MM.1S (cell line): ENCODE measurements at regions not wholly inside any gene's neighbourhood (a gene's known extent, or its start where the extent isn't known, plus 50 kb on each side); places are given as distances from the start of the nearest gene placed in this dataset.

ENCODE experiments used
- EZH2 ChIP-seq: fragments of 300-600 bp; sonication (generic); optimal IDR thresholded peaks from 2 replicates; pipeline ENCODE3; 2017; ENCODE audit warnings: low read depth, mild to moderate bottlenecking, antibody characterized with exemption, low read length, mixed read lengths
- TF ChIP-seq, protein P1 (sequence below): fragments of 300-600 bp; sonication (generic); IDR thresholded peaks from 2 replicates; pipeline ENCODE4 v1.5.1; 2016; ENCODE audit warnings: antibody characterized with exemption, low read length, mixed read lengths

DNA sequence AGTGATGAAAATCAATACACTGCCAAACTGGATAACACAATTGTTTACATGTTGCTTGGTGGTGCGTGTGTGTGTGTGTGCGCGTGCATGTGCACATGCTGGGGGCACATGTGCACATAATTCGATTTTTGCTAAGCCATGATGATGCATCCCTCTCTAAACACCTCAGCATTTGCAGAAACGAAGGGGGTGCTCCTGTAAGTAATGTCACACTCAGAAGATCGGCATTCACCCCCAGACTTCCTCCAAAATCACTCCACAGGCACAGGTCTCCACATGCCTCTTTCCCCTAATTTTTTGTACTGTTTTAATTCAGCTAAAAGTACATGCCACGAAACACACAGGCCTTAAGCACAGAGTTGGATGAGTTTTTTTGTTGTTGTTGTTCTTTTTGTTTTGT lies 341.5 kb downstream of the SHANK2 start:
- no peak for TF ChIP-seq EZH2
- TF ChIP-seq, protein P1, sequence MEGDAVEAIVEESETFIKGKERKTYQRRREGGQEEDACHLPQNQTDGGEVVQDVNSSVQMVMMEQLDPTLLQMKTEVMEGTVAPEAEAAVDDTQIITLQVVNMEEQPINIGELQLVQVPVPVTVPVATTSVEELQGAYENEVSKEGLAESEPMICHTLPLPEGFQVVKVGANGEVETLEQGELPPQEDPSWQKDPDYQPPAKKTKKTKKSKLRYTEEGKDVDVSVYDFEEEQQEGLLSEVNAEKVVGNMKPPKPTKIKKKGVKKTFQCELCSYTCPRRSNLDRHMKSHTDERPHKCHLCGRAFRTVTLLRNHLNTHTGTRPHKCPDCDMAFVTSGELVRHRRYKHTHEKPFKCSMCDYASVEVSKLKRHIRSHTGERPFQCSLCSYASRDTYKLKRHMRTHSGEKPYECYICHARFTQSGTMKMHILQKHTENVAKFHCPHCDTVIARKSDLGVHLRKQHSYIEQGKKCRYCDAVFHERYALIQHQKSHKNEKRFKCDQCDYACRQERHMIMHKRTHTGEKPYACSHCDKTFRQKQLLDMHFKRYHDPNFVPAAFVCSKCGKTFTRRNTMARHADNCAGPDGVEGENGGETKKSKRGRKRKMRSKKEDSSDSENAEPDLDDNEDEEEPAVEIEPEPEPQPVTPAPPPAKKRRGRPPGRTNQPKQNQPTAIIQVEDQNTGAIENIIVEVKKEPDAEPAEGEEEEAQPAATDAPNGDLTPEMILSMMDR: no peak
